Subcutaneous abdominal adipose tissue (tissue), 5 donors: ENCODE measurements at regions not wholly inside any gene's neighbourhood (a gene's known extent, or its start where the extent isn't known, plus 50 kb on each side); places are given as distances from the start of the nearest gene placed in this dataset.

Source experiments
- H3K27ac ChIP-seq: one replicate; pipeline ENCODE4 v1.7.0; 2013; ENCODE audit warnings: low read depth, mild to moderate bottlenecking, inconsistent platforms, low read length, moderate library complexity
- H3K27me3 ChIP-seq, 5 donors: one replicate each; pipeline ENCODE4 v1.7.0; 2013; ENCODE audit warnings: low read length in 5 of 5, inconsistent platforms in 1 of 5; ENCODE audit not compliant: control insufficient read depth in 5 of 5, insufficient read depth in 4 of 5
- H3K36me3 ChIP-seq, 5 donors: one replicate each; pipeline ENCODE4 v1.7.0; 2013; ENCODE audit warnings: low read length in 5 of 5; ENCODE audit not compliant: control insufficient read depth in 5 of 5, insufficient read depth in 5 of 5
- H3K4me1 ChIP-seq, 5 donors: one replicate each; pipeline ENCODE4 v1.7.0; 2013; ENCODE audit warnings: low read length in 5 of 5, mild to moderate bottlenecking in 3 of 5, moderate library complexity in 1 of 5; ENCODE audit not compliant: control insufficient read depth in 5 of 5, insufficient read depth in 5 of 5
- H3K4me3 ChIP-seq, 5 donors: one replicate each; pipeline ENCODE4 v1.7.0; 2013; ENCODE audit warnings: low read length in 5 of 5, low read depth in 1 of 5
- H3K9ac ChIP-seq, 5 donors: one replicate each; pipeline ENCODE4 v1.7.0; 2013; ENCODE audit warnings: low read length in 5 of 5, mild to moderate bottlenecking in 4 of 5, moderate library complexity in 3 of 5
- H3K9me3 ChIP-seq, 5 donors: one replicate each; pipeline ENCODE4 v1.7.0; 2013; ENCODE audit warnings: low read length in 5 of 5; ENCODE audit not compliant: control insufficient read depth in 5 of 5
- donor health status: healthy.
- donor health status: healthy.
- donor health status: healthy.
- donor health status: healthy.
- donor health status: healthy.

DNA sequence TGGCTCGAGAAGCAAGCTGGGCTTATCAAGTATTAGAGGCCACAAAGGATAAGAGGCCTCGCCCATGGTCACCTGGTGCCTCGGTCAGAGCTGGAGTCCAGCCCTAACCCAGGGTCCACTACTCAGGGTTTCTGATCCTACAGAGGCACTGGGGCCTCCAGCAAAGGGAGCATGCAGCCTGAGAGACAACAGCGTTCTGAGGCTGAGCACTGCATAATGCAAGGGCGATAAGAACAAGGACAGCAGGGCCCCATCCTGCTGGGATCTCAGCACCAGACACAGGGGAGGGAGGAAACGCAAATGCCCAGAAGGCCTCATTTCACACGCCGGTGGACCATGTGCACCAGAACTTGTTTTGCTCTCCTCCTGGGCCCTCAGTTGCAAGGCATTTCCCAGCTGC lies 63.0 kb downstream of the C5orf15 start:
- no peak overlapping the region for H3K27ac ChIP-seq
- no peaks in the 10 kb centered on the region for H3K27me3 ChIP-seq
- H3K9ac ChIP-seq: no peak overlapping the region
- no peaks in the 10 kb centered on the region for H3K9me3 ChIP-seq
- H3K4me1 ChIP-seq: peaks cover 0 to 8% (median 4%) of the 10 kb centered on the region in 5 donors
- no peaks in the 10 kb centered on the region for H3K36me3 ChIP-seq
- H3K4me3 ChIP-seq: no peak overlapping the region

DNA sequence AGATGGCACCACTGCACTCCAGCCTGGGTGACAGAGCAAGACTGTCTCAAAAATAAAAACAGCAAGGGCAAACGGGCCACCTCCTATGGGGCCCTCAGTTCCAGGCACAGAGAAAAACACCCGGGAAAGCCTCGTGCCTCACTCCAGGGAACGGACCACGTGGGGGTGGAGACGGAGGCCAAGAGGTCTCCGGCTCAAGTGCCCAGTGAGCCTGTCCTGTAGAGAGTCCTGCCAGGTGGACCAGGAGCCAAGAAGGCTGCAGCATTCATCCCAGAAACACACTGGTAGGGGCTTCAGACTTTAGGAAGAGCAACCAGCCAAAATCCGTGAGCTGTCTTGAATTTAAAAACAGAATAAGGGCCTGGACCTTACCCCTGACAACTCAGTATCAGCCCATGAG lies 63.8 kb downstream of the C5orf15 start:
- Histone ChIP-seq H3K36me3 (no peaks in the 10 kb centered on the region), H3K4me1 (peaks cover 0 to 8% (median 4%) of the 10 kb centered on the region in 5 donors), H3K9me3 (no peaks in the 10 kb centered on the region), H3K9ac (no peak overlapping the region), H3K27ac (no peak overlapping the region), H3K4me3 (no peak overlapping the region), H3K27me3 (no peaks in the 10 kb centered on the region)

DNA sequence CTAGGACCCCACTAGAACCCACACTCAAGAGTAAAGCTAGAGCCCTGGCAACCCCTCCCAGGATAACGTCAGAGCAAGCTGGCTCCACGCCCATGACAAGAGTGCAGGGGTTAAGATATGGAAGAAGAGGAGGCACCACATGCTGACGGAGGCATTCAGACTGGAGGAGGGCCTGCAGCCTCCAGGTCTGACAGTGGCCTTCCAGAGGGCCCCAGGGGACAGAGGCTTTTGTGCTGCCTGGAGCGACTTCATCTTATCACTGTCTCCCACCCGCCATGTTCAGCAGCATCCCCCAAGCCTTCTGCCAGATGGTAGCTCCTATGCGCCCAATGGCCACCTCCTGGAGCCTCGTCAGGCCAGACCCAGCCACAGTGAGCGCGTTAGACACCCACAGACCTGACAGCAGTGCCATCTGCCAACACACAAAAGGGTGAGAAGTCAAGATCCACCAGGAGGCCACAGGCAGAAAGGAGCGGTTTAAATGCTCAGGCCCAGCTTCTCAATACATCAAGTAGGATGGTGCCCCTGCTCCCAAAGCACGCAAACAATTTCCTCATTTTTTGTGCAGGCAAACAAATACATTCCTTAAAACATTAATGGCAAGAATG lies 65.8 kb downstream of the C5orf15 start:
- no peak overlapping the region for H3K9ac ChIP-seq
- H3K27me3 ChIP-seq: no peaks in the 10 kb centered on the region
- no peaks in the 10 kb centered on the region for H3K36me3 ChIP-seq
- no peak overlapping the region for H3K27ac ChIP-seq
- H3K4me1 ChIP-seq: peaks cover 0 to 8% (median 4%) of the 10 kb centered on the region in 5 donors
- no peaks in the 10 kb centered on the region for H3K9me3 ChIP-seq
- no peak overlapping the region for H3K4me3 ChIP-seq

DNA sequence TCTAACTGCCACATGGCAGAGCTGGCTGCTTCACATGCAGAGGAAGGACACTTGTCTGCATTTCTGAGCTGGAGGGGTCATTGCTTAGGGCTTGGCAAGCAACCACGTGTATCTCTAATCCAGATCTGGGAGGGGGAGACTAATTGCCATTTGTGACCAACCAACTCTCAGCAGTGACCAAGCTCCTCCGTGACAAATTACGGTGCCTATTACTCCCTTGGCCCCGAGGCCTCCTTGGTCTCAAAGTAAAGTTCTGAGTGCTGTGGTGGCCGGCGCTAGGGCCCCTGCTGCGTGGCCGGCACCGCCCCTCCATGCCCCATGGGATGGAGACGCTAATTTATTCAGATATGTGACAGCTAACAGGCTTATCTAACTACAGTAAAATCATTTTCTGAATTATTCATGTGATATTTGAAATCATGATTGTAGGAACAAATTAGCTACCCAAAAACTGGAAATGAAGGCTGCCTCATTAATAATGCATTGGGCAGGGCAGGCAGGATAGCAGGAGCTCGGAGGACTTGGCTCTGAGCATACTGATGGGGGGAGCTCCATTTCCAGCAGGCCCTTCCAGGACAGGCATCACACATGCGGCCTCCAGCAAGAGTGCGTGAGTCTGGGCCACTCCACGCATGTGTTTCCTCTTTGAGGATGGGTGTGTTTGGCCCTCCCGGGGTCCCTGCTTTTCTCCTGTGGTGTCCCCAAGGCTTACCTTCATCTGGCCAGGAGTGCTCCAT lies 67.7 kb downstream of the C5orf15 start:
- H3K36me3 ChIP-seq: no peaks in the 10 kb centered on the region
- no peaks in the 10 kb centered on the region for H3K27me3 ChIP-seq
- H3K9ac ChIP-seq: no peak overlapping the region
- H3K27ac ChIP-seq: no peak overlapping the region
- no peaks in the 10 kb centered on the region for H3K9me3 ChIP-seq
- H3K4me3 ChIP-seq: no peak overlapping the region
- H3K4me1 ChIP-seq: no peaks in the 10 kb centered on the region

DNA sequence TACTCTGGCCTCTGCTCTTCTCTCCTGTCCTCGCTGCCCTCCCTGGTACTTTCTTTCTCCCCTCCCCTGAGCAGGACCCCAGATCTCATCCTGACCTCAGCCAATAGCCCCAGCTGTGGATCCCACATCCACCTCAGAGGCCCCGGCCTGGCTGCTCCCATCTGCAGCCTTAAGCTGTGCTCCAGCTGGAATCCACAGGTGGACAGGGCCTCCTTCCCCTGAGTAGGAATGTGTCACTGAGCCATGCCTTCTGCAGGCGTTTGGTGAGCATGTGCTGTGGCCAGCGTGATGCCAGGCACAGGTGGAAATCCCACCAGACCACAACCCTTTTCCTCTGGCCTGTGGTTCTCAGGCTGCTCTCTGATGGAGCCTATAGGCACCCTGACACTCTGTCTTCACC lies 68.9 kb downstream of the C5orf15 start:
- Histone ChIP-seq H3K27me3 (no peaks in the 10 kb centered on the region), H3K9me3 (no peaks in the 10 kb centered on the region), H3K4me1 (no peaks in the 10 kb centered on the region), H3K36me3 (no peaks in the 10 kb centered on the region), H3K9ac (no peak overlapping the region), H3K4me3 (no peak overlapping the region), H3K27ac (no peak overlapping the region)

DNA sequence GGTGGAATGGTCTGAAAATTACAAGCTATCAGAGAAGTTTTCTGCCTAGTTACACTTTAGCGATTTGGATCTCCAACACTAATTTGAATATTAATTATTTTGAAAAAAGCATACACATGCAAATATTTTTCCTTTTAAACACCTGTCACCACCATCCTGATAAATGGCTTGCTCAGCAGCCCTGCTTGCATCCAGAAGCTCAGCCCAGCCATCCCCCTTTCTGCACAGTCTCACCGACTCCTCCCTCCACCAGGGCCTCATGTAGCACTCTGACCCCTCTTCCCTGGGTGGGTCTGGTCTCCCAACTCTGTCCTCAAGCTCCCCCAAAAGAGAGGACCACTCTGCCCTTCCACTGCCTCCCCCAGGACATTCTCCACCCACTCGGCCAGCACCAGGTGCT lies 70.0 kb downstream of the C5orf15 start:
- Histone ChIP-seq H3K36me3 (no peaks in the 10 kb centered on the region), H3K27me3 (no peaks in the 10 kb centered on the region), H3K4me1 (peaks cover 0 to 3% (median 0%) of the 10 kb centered on the region in 5 donors), H3K4me3 (no peak overlapping the region), H3K9me3 (no peaks in the 10 kb centered on the region), H3K27ac (no peak overlapping the region), H3K9ac (no peak overlapping the region)

DNA sequence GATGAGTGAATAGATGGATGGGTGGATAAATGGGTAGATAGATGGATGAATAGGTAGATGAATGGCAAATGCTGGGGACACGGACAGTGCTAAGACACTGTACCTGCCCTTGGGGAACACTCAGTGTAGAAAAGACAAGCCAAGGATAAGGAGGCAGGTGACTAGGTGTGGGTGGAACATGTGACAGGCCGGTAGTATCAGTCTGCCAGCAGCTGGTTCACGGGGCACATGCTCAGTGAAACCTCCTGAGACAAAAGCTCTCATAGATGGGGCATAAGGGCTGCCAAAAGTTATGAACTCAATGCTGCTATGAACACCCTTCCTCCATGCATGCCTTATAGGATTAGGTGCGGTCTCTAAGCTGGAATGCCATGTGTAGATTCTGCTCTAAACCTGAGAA lies 71.0 kb downstream of the C5orf15 start:
- Histone ChIP-seq H3K27ac (no peak overlapping the region), H3K27me3 (no peaks in the 10 kb centered on the region), H3K36me3 (no peaks in the 10 kb centered on the region), H3K9ac (no peak overlapping the region), H3K9me3 (no peaks in the 10 kb centered on the region), H3K4me3 (no peak overlapping the region), H3K4me1 (peaks cover 0 to 3% (median 0%) of the 10 kb centered on the region in 5 donors)

DNA sequence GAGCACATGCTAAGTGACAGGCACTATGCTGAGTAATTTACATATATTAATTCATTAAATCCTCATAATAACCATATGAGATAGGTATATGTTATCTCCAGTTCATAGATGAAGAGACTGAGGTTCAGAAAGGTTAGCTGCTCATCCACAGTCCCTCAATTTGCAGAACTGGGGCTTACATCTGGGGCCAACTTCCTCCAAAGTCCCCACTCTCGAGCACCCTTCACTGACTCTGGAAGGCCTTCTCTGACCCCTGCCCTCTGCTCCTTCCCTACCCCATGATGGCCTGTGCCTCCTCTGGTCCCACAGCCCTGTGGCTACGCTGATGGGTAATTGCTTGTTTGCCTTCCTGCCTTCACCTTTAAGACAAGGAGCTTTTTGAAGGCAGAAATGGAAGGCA lies 71.6 kb downstream of the C5orf15 start:
- Histone ChIP-seq H3K4me1 (peaks cover 0 to 3% (median 0%) of the 10 kb centered on the region in 5 donors), H3K4me3 (no peak overlapping the region), H3K9me3 (no peaks in the 10 kb centered on the region), H3K9ac (no peak overlapping the region), H3K27me3 (no peaks in the 10 kb centered on the region), H3K36me3 (no peaks in the 10 kb centered on the region), H3K27ac (no peak overlapping the region)

DNA sequence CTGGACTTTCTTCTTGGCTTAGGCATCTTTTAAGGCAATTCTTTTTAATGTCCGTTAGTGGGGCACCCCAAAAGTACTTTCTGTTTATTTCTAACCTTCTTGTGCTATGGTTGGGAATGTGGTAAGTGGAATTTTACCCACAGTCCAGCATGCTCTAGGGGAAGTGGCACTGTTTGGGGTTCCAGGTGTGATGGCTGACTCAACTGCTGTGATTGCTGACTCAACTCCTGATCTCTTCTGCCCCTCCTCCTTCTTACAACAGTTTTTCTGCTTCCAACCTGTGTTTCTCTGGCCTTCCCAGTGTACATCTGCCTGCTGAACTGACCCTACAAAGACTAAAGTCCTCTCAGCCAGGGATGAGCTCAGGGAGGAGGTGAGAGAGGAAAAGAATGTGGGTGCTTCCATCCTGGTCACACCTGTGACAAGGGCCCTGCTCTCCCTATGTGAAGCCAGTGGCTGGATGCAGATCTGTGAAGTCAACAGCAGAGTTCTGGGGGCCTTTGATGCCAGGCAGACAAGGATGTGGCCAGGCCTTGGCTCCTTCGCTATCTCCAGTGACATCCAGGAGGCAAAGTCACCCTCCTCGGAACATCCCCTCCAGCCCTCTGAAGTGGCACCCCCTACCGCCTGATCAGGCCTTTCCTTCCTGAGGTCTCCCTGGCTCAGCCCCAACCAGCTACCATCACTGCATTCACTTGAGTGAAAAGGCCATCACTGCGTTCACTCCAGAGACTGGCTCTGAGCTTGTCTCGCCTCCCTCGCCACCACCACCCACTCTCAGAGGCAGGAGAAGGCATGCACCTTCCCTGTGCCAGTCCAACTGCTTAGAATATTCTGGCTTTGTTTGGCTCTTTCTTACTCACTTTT lies 72.2 kb downstream of the C5orf15 start:
- H3K27ac ChIP-seq: no peak overlapping the region
- H3K9ac ChIP-seq: no peak overlapping the region
- H3K27me3 ChIP-seq: no peaks in the 10 kb centered on the region
- H3K4me3 ChIP-seq: no peak overlapping the region
- H3K36me3 ChIP-seq: no peaks in the 10 kb centered on the region
- peaks cover 0 to 3% (median 0%) of the 10 kb centered on the region in 5 donors for H3K4me1 ChIP-seq
- H3K9me3 ChIP-seq: no peaks in the 10 kb centered on the region

DNA sequence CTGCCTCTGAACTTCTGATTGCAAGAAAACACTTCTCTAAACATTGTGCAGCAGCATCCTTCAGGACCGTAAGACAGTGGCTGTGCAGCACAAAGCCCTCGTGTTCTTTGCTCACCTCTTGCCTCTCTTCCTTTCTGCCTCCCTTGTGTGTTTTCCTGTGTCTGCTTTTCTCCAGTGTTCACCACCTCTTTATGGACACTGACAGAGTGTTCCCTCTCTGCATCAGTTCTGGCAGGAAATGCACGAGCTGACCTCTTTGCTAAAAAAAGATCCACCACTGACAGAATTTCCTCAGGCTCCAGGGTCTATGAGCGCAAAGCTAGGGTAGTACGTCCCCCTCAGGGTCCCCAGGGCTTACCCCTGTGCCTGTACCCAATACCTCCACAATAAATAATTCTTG lies 74.3 kb downstream of the C5orf15 start:
- Histone ChIP-seq H3K27me3 (no peaks in the 10 kb centered on the region), H3K36me3 (no peaks in the 10 kb centered on the region), H3K9me3 (no peaks in the 10 kb centered on the region), H3K9ac (no peak overlapping the region), H3K27ac (no peak overlapping the region), H3K4me1 (peaks cover 0 to 3% (median 0%) of the 10 kb centered on the region in 5 donors), H3K4me3 (no peak overlapping the region)
